ENCODE measurements at regions not wholly inside any gene's neighbourhood (a gene's known extent, or its start where the extent isn't known, plus 50 kb on each side); places are given as distances from the start of the nearest gene placed in this dataset.

DNA sequence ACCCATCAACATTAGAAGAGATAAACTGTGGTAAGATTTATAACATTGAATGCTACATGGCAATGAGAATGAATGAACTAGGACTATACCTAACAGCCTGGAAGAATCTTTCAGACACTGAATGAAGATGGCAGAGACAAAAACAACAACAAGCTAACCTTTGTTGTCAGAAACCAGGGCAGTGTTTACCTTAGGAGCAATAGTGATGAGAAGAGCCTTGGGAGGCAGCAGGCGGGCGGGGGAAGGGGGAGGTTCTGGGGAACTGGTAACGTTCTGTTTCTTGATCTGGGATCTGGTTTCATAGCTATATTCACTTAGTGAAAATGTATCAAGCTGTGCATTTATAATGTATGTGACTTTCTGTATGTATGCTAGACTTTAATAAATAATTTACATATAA is 139.0 kb upstream of the TNRC6C start:
- no peak overlapping the region for H3K4me2 ChIP-seq (ENCODE audit: insufficient read depth, low read length)
- H3K4me3 ChIP-seq (ENCODE audit: insufficient read depth, low read length): no peak overlapping the region
- H3K27ac ChIP-seq (ENCODE audit: low read depth, low read length): no peak overlapping the region
- H3K27me3 ChIP-seq (ENCODE audit: insufficient read depth, low read length): no peaks in the 10 kb centered on the region
- no peaks in the 10 kb centered on the region for H4K20me1 ChIP-seq (ENCODE audit: insufficient read depth, low read length)
- no peak for DNase-seq (ENCODE audit: insufficient read length, low spot score, missing footprints)
- TF ChIP-seq, protein P1, sequence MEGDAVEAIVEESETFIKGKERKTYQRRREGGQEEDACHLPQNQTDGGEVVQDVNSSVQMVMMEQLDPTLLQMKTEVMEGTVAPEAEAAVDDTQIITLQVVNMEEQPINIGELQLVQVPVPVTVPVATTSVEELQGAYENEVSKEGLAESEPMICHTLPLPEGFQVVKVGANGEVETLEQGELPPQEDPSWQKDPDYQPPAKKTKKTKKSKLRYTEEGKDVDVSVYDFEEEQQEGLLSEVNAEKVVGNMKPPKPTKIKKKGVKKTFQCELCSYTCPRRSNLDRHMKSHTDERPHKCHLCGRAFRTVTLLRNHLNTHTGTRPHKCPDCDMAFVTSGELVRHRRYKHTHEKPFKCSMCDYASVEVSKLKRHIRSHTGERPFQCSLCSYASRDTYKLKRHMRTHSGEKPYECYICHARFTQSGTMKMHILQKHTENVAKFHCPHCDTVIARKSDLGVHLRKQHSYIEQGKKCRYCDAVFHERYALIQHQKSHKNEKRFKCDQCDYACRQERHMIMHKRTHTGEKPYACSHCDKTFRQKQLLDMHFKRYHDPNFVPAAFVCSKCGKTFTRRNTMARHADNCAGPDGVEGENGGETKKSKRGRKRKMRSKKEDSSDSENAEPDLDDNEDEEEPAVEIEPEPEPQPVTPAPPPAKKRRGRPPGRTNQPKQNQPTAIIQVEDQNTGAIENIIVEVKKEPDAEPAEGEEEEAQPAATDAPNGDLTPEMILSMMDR (IDR thresholded peaks at IDR 0.05; ENCODE audit: extremely low read depth, low read depth, low read length): no peak
- H3K9me3 ChIP-seq (ENCODE audit: low read depth, low read length): no peaks in the 10 kb centered on the region
- H2AFZ ChIP-seq (ENCODE audit: low read length): no peak overlapping the region
- no peaks in the 10 kb centered on the region for H3K36me3 ChIP-seq (ENCODE audit: insufficient read depth, low read length)
- peaks cover 6% of the 10 kb centered on the region for H3K4me1 ChIP-seq (ENCODE audit: insufficient read depth, low read length)
- H3K79me2 ChIP-seq (ENCODE audit: insufficient read depth, low read length): no peaks in the 10 kb centered on the region

DNA sequence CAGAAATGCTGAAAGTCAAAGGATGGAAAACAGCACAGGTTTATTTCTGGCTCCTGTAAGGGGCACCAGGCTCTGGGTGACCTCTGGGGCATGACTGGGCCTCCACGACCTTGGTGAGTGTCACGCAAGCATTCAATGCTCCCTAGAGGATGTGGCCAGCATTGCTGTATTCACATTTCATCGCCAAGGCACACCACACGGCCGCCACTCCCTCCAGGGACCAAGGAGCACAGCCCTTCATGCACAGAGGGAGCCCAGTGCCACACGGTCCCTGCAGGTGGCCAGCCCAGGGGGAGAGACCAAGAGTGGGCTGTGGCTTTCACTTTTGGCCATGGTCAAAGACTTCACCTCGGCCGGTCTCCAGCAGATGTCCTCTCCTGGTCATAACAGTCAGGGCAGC is 137.4 kb upstream of the TNRC6C start:
- TF ChIP-seq, protein P1 (IDR thresholded peaks at IDR 0.05; ENCODE audit: extremely low read depth, low read depth, low read length): no peak
- no peak overlapping the region for H2AFZ ChIP-seq (ENCODE audit: low read length)
- no peaks in the 10 kb centered on the region for H3K79me2 ChIP-seq (ENCODE audit: insufficient read depth, low read length)
- no peak overlapping the region for H3K27ac ChIP-seq (ENCODE audit: low read depth, low read length)
- no peaks in the 10 kb centered on the region for H3K9me3 ChIP-seq (ENCODE audit: low read depth, low read length)
- H3K4me1 ChIP-seq (ENCODE audit: insufficient read depth, low read length): peaks cover 6% of the 10 kb centered on the region
- H3K36me3 ChIP-seq (ENCODE audit: insufficient read depth, low read length): no peaks in the 10 kb centered on the region
- DNase-seq (ENCODE audit: insufficient read length, low spot score, missing footprints): no peak
- no peaks in the 10 kb centered on the region for H3K27me3 ChIP-seq (ENCODE audit: insufficient read depth, low read length)
- no peak overlapping the region for H3K4me3 ChIP-seq (ENCODE audit: insufficient read depth, low read length)
- H4K20me1 ChIP-seq (ENCODE audit: insufficient read depth, low read length): no peaks in the 10 kb centered on the region
- H3K4me2 ChIP-seq (ENCODE audit: insufficient read depth, low read length): no peak overlapping the region

DNA sequence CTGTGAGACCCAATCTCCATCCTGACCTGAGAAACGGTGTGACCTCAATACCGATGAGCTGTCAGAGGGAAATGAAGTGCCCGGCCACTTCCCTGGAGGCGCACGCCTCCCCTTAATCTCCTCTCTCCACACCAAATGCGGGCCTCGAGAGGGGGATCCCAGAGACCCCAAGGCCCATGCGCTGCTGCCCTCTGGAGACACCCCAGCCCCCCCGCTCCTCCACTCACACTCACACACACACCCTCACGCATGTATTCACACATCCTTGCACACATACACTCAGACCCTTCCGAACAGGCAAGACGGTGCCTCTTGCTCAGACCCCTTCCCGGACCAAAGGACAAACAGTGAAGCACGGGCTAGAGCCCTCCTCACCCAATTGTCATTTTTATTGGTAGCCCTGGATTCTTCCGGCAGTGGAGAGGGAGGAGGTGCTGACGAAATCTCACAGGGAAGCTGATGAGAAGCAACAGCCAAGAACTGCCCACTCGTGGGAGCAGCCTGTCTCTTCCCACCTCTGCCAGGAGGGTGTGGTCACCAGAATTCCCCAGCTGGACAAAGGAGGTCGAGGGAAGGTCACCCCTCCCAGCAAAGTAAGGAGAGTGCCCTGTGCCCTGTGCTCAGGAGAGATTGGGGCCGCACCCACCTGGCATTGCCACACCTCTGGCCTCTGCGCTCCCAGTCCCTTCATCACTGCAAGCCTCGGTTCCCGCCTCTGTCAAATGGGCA is 136.0 kb upstream of the TNRC6C start:
- Histone ChIP-seq H3K27me3 (ENCODE audit: insufficient read depth, low read length) (no peaks in the 10 kb centered on the region), H3K27ac (ENCODE audit: low read depth, low read length) (no peak overlapping the region), H4K20me1 (ENCODE audit: insufficient read depth, low read length) (no peaks in the 10 kb centered on the region), H3K79me2 (ENCODE audit: insufficient read depth, low read length) (no peaks in the 10 kb centered on the region), H3K4me3 (ENCODE audit: insufficient read depth, low read length) (no peak overlapping the region), H3K9me3 (ENCODE audit: low read depth, low read length) (no peaks in the 10 kb centered on the region), H3K36me3 (ENCODE audit: insufficient read depth, low read length) (no peaks in the 10 kb centered on the region), H3K4me1 (ENCODE audit: insufficient read depth, low read length) (peaks cover 6% of the 10 kb centered on the region), H2AFZ (ENCODE audit: low read length) (no peak overlapping the region), H3K4me2 (ENCODE audit: insufficient read depth, low read length) (no peak overlapping the region)
- TF ChIP-seq, protein P1 (IDR thresholded peaks at IDR 0.05; ENCODE audit: extremely low read depth, low read depth, low read length): no peak
- DNase-seq (ENCODE audit: insufficient read length, low spot score, missing footprints): no peak

DNA sequence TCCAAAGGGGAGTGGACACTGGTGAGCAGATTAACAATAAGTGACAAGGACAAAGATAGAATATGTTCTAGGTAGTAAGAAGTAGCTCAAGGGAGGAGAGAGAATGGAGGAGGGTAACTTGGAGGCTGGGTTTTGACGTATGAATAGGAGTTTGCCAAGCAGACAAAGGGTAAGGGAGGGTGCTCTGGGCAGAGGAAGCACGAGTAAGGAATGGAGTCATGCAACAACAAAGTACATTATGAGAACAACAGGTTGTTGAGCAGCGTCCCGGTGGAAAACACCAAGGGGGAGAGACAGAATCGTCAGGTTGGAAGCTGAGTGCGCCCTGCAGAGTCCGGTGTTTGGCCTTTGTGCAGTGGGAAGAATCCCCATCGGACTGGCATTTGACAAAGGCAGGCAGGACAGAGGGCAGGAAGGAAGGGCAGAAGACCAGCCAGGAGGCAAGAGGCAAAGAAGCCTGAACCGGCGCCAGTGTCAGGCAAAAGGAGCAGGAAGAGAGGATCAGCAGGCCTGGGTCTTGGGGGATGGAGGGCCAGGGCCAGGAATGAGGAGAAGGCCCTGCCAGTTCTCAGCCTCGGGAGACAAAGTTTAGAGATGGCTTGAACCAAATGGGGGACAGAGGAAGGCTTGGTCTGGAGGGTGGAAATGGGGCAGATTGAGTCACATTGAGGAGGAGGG is 134.3 kb upstream of the TNRC6C start:
- H3K79me2 ChIP-seq (ENCODE audit: insufficient read depth, low read length): no peaks in the 10 kb centered on the region

More for the DNA sequence above, 134.3 kb upstream of the TNRC6C start:
- no peak overlapping the region for H3K27ac ChIP-seq (ENCODE audit: low read depth, low read length)
- no peak overlapping the region for H3K4me2 ChIP-seq (ENCODE audit: insufficient read depth, low read length)
- no peak for DNase-seq (ENCODE audit: insufficient read length, low spot score, missing footprints)
- no peaks in the 10 kb centered on the region for H3K4me1 ChIP-seq (ENCODE audit: insufficient read depth, low read length)
- no peak overlapping the region for H3K4me3 ChIP-seq (ENCODE audit: insufficient read depth, low read length)
- H3K36me3 ChIP-seq (ENCODE audit: insufficient read depth, low read length): no peaks in the 10 kb centered on the region
- TF ChIP-seq, protein P1 (IDR thresholded peaks at IDR 0.05; ENCODE audit: extremely low read depth, low read depth, low read length): no peak
- no peaks in the 10 kb centered on the region for H3K27me3 ChIP-seq (ENCODE audit: insufficient read depth, low read length)
- no peaks in the 10 kb centered on the region for H4K20me1 ChIP-seq (ENCODE audit: insufficient read depth, low read length)
- no peaks in the 10 kb centered on the region for H3K9me3 ChIP-seq (ENCODE audit: low read depth, low read length)
- H2AFZ ChIP-seq (ENCODE audit: low read length): no peak overlapping the region
